Fibroblast of the aortic adventitia (primary cell): ENCODE measurements at regions not wholly inside any gene's neighbourhood (a gene's known extent, or its start where the extent isn't known, plus 50 kb on each side); places are given as distances from the start of the nearest gene placed in this dataset.

Source experiments
- DNase-seq: peaks from one replicate; pipeline ENCODE4 v3.0.0-alpha.2; 2010; ENCODE audit warnings: low read depth
- H3K4me3 ChIP-seq: 2 replicates; pipeline ENCODE4 v1.5.1; 2011; ENCODE audit warnings: low read depth, mild to moderate bottlenecking, control low read depth, low read length, moderate library complexity
- CTCF ChIP-seq: IDR thresholded peaks from 2 replicates; pipeline ENCODE4 v1.5.1; 2011; ENCODE audit warnings: mild to moderate bottlenecking, low read length, control low read depth, inconsistent platforms; ENCODE audit not compliant: insufficient read depth

- no peak for DNase-seq
- no peak overlapping the region for H3K4me3 ChIP-seq
- no peak for TF ChIP-seq CTCF
Observed at GRCh38 chr13:39968646-39969475, 313.4 kb downstream of the COG6 start.

- TF ChIP-seq CTCF, result no peak
- no peak overlapping the region for H3K4me3 ChIP-seq
- no peak for DNase-seq
Observed at GRCh38 chr13:39970177-39970846, 314.9 kb downstream of the COG6 start.

- no peak for TF ChIP-seq CTCF
- H3K4me3 ChIP-seq, result no peak overlapping the region
- no peak for DNase-seq
Observed at GRCh38 chr13:39971526-39971925, 316.1 kb downstream of the COG6 start.

GRCh38 chr13:39976481-39976880 lies 321.0 kb downstream of the COG6 start:
- DNase-seq, result no peak
- no peak for TF ChIP-seq CTCF
- H3K4me3 ChIP-seq, result no peak overlapping the region

- TF ChIP-seq CTCF, result no peak
- no peak overlapping the region for H3K4me3 ChIP-seq
- DNase-seq, result no peak
Observed at GRCh38 chr13:39981056-39981455, 325.6 kb downstream of the COG6 start.

- TF ChIP-seq CTCF, result no peak
- no peak overlapping the region for H3K4me3 ChIP-seq
- no peak for DNase-seq
Observed at GRCh38 chr13:39982745-39983144, 327.3 kb downstream of the COG6 start.
